ENCODE measurements at regions not wholly inside any gene's neighbourhood (a gene's known extent, or its start where the extent isn't known, plus 50 kb on each side); places are given as distances from the start of the nearest gene placed in this dataset.

GRCh38 chr18:55934821-55935220, 346.8 kb upstream of the TCF4 start:
- TF ChIP-seq EZH2 (IDR thresholded peaks at IDR 0.05) (no peak), POLR2AphosphoS5 (IDR thresholded peaks at IDR 0.05; ENCODE audit: borderline replicate concordance, low read depth, low read length) (no peak), FOXP2 (optimal IDR thresholded peaks at IDR 0.05; ENCODE audit: control extremely low read depth, extremely low read length, insufficient read depth) (no peak)

All from SK-N-MC (cell line).